PC-9 (cell line): ENCODE measurements at regions not wholly inside any gene's neighbourhood (a gene's known extent, or its start where the extent isn't known, plus 50 kb on each side); places are given as distances from the start of the nearest gene placed in this dataset.

Source experiments
- BruUV-seq: library from RNA; stranded (reverse); fragments of 400-500 nt; replicated peaks from 2 replicates; lab custom pipeline; 2021; lab: Mats Ljungman, UMichigan
- CTCF ChIA-PET: fragments of 300-600 bp; sonication (Branson Sonifier 250); formaldehyde crosslinking; loops from one replicate; lab custom pipeline; 2022; ENCODE audit warnings: antibody characterized with exemption; lab: Charles Lee
- POLR2A ChIA-PET: fragments of 300-600 bp; sonication (Branson Sonifier 250); formaldehyde crosslinking; loops from one replicate; lab custom pipeline; 2022; ENCODE audit warnings: antibody characterized with exemption; ENCODE audit not compliant: unreplicated experiment; lab: Charles Lee
- DNase-seq, 2 experiments: peaks; one replicate each; pipeline versions ENCODE4 v3.0.0 to v3.0.0-alpha.2; 2015 to 2022; ENCODE audit warnings: mixed read lengths in 1 of 2
- H2AFZ ChIP-seq: fragments of 200-600 bp; sonication (generic); 2 replicates; pipeline ENCODE4 v1.8.1; 2017; ENCODE audit warnings: antibody characterized with exemption
- H3F3A ChIP-seq: fragments of 200-600 bp; sonication (generic); 2 replicates; pipeline ENCODE4 v1.8.1; 2017; ENCODE audit warnings: antibody characterized with exemption, mild to moderate bottlenecking, low read depth; ENCODE audit not compliant: insufficient read depth
- H3K27ac ChIP-seq: fragments of 200-600 bp; sonication (generic); 2 replicates; pipeline ENCODE4 v1.6.1; 2016; ENCODE audit warnings: mixed run types
- H3K27me3 ChIP-seq: fragments of 200-600 bp; sonication (generic); 2 replicates; pipeline ENCODE4 v1.6.1; 2016; ENCODE audit warnings: low read depth, mixed run types; ENCODE audit not compliant: insufficient read depth
- H3K36me3 ChIP-seq: fragments of 200-600 bp; sonication (generic); 2 replicates; pipeline ENCODE4 v1.6.1; 2016; ENCODE audit warnings: low read depth, mixed run types
- H3K4me1 ChIP-seq: fragments of 200-600 bp; sonication (generic); replicated peaks from 2 replicates; pipeline ENCODE4 v1.6.1; 2016; ENCODE audit warnings: mixed run types; ENCODE audit not compliant: insufficient read depth
- H3K4me2 ChIP-seq: fragments of 200-600 bp; sonication (generic); 2 replicates; pipeline ENCODE4 v1.6.1; 2017; ENCODE audit warnings: mixed run types
- H3K4me3 ChIP-seq: fragments of 200-600 bp; sonication (generic); 2 replicates; pipeline ENCODE4 v1.6.1; 2016; ENCODE audit warnings: mixed run types
- H3K79me2 ChIP-seq: fragments of 200-600 bp; sonication (generic); 2 replicates; pipeline ENCODE4 v1.6.1; 2017; ENCODE audit warnings: low read depth, mixed run types
- H3K9me2 ChIP-seq: fragments of 200-600 bp; sonication (generic); 2 replicates; pipeline ENCODE4 v1.8.1; 2017; ENCODE audit warnings: mild to moderate bottlenecking; ENCODE audit not compliant: insufficient read depth
- H3K9me3 ChIP-seq: fragments of 200-600 bp; sonication (generic); 2 replicates; pipeline ENCODE4 v1.8.1; 2016; ENCODE audit warnings: low read depth; ENCODE audit not compliant: insufficient read depth
- H4K20me1 ChIP-seq: fragments of 200-600 bp; sonication (generic); 2 replicates; pipeline ENCODE4 v1.8.1; 2017; ENCODE audit not compliant: insufficient read depth
- EZH2 ChIP-seq: fragments of 200-600 bp; sonication (generic); IDR thresholded peaks from 2 replicates; pipeline ENCODE4 v1.8.0; 2017; ENCODE audit warnings: antibody characterized with exemption, low read depth
- intact Hi-C: fragments of 100-400 bp; cut with micrococcal nuclease; formaldehyde crosslinking; loops from one replicate; pipeline ENCODE4 v1.10.0; 2022; ENCODE audit not compliant: unreplicated experiment
- TF ChIP-seq, protein P1 (sequence below): fragments of 200-600 bp; sonication (generic); conservative IDR thresholded peaks from 2 replicates; pipeline ENCODE4 v1.6.1; 2017; ENCODE audit warnings: mixed run types, antibody characterized with exemption, mild to moderate bottlenecking, moderate library complexity

DNA sequence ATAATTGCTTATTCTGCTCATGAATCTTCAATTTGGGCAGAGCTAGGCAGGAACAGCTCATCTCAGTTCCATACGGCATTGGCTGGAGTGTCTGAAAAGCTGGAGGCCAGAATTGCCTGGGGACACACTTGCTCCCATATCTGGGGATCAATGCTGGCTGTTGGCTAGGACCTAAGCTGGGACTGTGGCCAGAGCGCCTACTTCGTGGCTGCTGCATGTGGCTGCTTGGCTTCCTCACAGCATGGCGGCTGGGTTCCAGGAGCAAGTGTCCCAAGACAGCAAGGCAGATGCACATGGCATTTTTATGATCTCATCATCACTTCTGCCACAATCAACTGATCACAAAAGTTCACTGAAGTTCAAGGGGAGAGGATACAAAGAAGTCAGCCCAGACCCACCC, 200.2 kb downstream of the TTC8 start:
- no peaks in the 10 kb centered on the region for H3K79me2 ChIP-seq
- H4K20me1 ChIP-seq = no peaks in the 10 kb centered on the region
- TF ChIP-seq, protein P1, sequence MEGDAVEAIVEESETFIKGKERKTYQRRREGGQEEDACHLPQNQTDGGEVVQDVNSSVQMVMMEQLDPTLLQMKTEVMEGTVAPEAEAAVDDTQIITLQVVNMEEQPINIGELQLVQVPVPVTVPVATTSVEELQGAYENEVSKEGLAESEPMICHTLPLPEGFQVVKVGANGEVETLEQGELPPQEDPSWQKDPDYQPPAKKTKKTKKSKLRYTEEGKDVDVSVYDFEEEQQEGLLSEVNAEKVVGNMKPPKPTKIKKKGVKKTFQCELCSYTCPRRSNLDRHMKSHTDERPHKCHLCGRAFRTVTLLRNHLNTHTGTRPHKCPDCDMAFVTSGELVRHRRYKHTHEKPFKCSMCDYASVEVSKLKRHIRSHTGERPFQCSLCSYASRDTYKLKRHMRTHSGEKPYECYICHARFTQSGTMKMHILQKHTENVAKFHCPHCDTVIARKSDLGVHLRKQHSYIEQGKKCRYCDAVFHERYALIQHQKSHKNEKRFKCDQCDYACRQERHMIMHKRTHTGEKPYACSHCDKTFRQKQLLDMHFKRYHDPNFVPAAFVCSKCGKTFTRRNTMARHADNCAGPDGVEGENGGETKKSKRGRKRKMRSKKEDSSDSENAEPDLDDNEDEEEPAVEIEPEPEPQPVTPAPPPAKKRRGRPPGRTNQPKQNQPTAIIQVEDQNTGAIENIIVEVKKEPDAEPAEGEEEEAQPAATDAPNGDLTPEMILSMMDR = no peak
- no peak for TF ChIP-seq EZH2
- no peak overlapping the region for H2AFZ ChIP-seq
- DNase-seq = no peak
- ChIA-PET CTCF (no interaction called here), POLR2A (no interaction called here)
- intact Hi-C loops = no loop called here
- BruUV-seq = no TSS peak
- no peak overlapping the region for H3K27ac ChIP-seq
- no peaks in the 10 kb centered on the region for H3K36me3 ChIP-seq
- H3K4me2 ChIP-seq = no peak overlapping the region
- H3K4me3 ChIP-seq = no peak overlapping the region
- H3K9me2 ChIP-seq = no peaks in the 10 kb centered on the region
- no peaks in the 10 kb centered on the region for H3F3A ChIP-seq
- no peaks in the 10 kb centered on the region for H3K4me1 ChIP-seq
- 0 out of 2 replicates have a peak, but pooled peaks cover 4% of the 10 kb centered on the region for H3K27me3 ChIP-seq
- no peaks in the 10 kb centered on the region for H3K9me3 ChIP-seq

DNA sequence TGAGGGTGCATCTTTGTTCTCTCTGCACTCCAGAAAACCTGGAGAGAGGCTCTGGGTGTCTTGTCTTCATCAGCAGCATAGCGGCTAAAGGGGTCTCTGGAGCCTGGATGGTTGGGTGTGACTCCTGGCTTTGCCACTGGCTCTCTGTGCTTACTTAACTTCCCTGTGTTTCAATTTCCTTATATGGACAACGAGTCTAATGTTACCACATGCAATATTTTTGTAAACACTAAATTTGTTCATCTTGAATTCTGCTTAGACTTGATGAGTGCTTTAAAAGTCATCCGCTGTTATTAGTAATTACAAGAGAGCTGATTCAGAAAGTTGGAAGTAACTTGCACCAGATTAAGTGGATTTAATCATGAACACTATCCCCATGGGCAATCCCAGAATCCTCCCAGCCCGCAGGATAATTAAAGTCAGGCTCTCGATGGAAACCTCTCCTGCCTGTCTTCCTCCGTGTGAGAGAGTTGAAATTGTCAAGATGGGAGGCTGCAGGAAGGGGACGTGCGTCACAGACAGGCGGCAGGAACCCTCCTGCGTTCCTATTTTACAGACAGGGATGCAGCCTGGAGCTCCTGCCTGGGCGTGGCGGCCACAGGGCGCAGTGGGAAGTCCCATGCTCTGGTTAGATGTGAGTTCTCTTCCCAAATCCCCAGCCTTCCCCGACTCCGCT, 201.2 kb downstream of the TTC8 start:
- intact Hi-C loops = no loop called here

DNA sequence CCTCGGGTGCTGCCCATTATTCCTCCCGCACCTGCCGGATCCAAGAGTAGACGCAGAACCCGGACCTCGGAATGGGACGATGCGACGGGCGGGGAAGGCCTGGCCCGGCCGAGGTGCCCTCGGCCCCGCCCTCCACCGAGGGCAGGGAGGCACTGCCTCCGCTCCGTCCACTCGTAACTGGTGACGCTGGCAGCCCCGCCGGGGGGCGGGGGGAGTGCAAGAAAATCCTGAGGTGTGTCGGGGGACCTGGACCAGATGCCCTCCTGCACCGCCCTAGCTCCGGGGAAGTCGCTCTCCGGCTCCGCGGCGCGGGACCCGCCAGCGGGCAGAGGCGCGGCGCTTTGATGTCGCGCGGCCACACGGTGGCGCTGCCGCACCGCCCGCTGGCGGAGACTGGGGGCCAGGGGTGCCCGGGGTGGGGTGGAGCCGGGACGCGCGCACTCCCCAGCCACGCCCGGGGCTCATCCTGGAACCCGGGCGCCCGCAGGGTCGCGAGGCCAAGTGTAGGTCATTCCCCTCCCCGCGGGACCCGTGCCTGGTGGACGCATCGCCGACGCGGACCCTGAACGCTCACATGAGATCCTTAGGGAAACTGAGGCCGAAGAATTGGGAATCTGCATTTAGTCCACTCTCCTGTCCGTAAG, 202.8 kb downstream of the TTC8 start:
- Histone ChIP-seq H2AFZ (no peak overlapping the region), H3K4me2 (no peak overlapping the region), H3K4me1 (no peaks in the 10 kb centered on the region), H3K36me3 (no peaks in the 10 kb centered on the region), H3K79me2 (no peaks in the 10 kb centered on the region), H3K27me3 (peaks cover 6% of the 10 kb centered on the region; the same call in 1 of the 2 replicates), H3K9me2 (no peaks in the 10 kb centered on the region), H3K27ac (no peak overlapping the region), H4K20me1 (no peaks in the 10 kb centered on the region), H3K4me3 (no peak overlapping the region), H3F3A (no peaks in the 10 kb centered on the region), H3K9me3 (no peaks in the 10 kb centered on the region)
- DNase-seq = no peak
- intact Hi-C loops = no loop called here
- ChIA-PET CTCF (no interaction called here), POLR2A (no interaction called here)
- BruUV-seq = no TSS peak
- TF ChIP-seq EZH2 = no peak
- TF ChIP-seq, protein P1 = no peak

More for the DNA sequence above, 201.2 kb downstream of the TTC8 start:
- TF ChIP-seq EZH2 = no peak
- TF ChIP-seq, protein P1 = no peak
- Histone ChIP-seq H4K20me1 (no peaks in the 10 kb centered on the region), H3K27ac (no peak overlapping the region), H3K9me2 (no peaks in the 10 kb centered on the region), H3K27me3 (0 out of 2 replicates have a peak, but pooled peaks cover 4% of the 10 kb centered on the region), H3K79me2 (no peaks in the 10 kb centered on the region), H3K36me3 (no peaks in the 10 kb centered on the region), H2AFZ (no peak overlapping the region), H3K4me2 (no peak overlapping the region), H3K4me1 (no peaks in the 10 kb centered on the region), H3K9me3 (no peaks in the 10 kb centered on the region), H3K4me3 (no peak overlapping the region), H3F3A (no peaks in the 10 kb centered on the region)
- ChIA-PET POLR2A (no interaction called here), CTCF (no interaction called here)
- DNase-seq = no peak
- no TSS peak for BruUV-seq
